Central memory CD8-positive, alpha-beta T cell (primary cell): ENCODE measurements at regions not wholly inside any gene's neighbourhood (a gene's known extent, or its start where the extent isn't known, plus 50 kb on each side); places are given as distances from the start of the nearest gene placed in this dataset.

ENCODE experiments used
- ATAC-seq: fragments of 150-1000 bp; cut with Tn5 transposase; replicated peaks from 2 replicates; pipeline ENCODE4 v1.10.0; 2022; ENCODE audit warnings: mild to moderate bottlenecking, moderate FRiP score, moderate number of reproducible peaks; ENCODE audit not compliant: poor library complexity, severe bottlenecking; ENCODE audit errors: extremely low read depth
- DNase-seq, 2 donors: peaks; one replicate each; pipeline ENCODE4 v3.0.0; 2021; ENCODE audit warnings: low spot score in 2 of 2
- H3K27ac Mint-ChIP-seq: one replicate; pipeline ENCODE4 v1.8.0; 2022; ENCODE audit warnings: low read depth, mild to moderate bottlenecking, moderate library complexity, mixed read lengths
- H3K27me3 Mint-ChIP-seq: one replicate; pipeline ENCODE4 v1.8.0; 2022; ENCODE audit warnings: mixed read lengths
- H3K36me3 Mint-ChIP-seq: one replicate; pipeline ENCODE4 v1.8.0; 2022; ENCODE audit warnings: mild to moderate bottlenecking, moderate library complexity, mixed read lengths; ENCODE audit not compliant: insufficient read depth
- H3K4me1 Mint-ChIP-seq: one replicate; pipeline ENCODE4 v1.8.0; 2022; ENCODE audit warnings: mixed read lengths
- H3K4me3 Mint-ChIP-seq: one replicate; pipeline ENCODE4 v1.8.0; 2022; ENCODE audit warnings: mild to moderate bottlenecking, moderate library complexity, mixed read lengths
- H3K9me3 Mint-ChIP-seq: one replicate; pipeline ENCODE4 v1.8.0; 2022; ENCODE audit warnings: mixed read lengths

DNA sequence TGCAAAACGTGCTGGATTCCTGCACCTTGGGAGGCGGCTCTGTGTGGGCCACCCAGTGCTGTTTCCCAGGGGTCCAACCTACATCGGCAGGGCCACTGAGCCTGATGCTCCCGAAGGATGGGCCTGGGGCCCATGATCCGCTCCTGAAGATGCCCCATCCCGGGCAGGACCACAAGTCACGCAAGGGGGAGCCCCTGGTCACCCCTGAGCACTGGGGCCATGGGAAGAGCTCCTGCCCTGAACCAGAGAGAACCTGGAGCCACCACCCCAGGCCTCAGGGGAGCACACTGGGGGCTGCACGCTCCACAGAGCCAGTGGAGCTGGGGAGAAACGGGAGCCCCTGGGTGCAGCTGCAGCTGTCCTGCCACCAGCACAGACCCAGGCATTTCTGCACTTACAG lies 124.6 kb upstream of the SFSWAP start:
- Mint-ChIP-seq H3K36me3 (no peaks in the 10 kb centered on the region), H3K27me3 (peaks cover 25% of the 10 kb centered on the region), H3K4me3 (no peak overlapping the region), H3K27ac (no peak overlapping the region), H3K4me1 (no peaks in the 10 kb centered on the region), H3K9me3 (no peaks in the 10 kb centered on the region)
- ATAC-seq (no peak), DNase-seq (no peak)

DNA sequence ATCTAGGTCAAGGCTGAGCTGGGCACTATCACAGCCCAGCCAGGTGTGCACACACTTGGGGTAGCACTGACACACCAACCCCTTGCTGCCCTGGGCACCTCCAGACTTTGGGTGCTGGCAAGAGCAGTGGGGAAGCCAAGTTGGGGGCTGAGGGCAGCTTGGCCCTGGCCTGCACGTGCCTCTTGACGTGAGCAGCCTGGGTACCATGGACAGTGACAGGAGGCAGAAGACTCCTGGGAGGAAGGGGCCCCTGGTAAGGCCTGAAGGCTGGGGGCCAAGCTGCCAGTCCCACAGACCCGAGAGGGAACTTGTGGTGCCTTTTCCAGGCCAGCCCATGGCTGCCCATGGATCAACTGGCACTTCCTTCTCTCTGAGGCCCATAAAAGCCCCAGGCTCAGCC lies 124.1 kb upstream of the SFSWAP start:
- Mint-ChIP-seq H3K4me3 (no peak overlapping the region), H3K9me3 (no peaks in the 10 kb centered on the region), H3K27me3 (peaks cover 25% of the 10 kb centered on the region), H3K4me1 (no peaks in the 10 kb centered on the region), H3K36me3 (no peaks in the 10 kb centered on the region), H3K27ac (no peak overlapping the region)
- no peak for ATAC-seq
- no peak for DNase-seq

DNA sequence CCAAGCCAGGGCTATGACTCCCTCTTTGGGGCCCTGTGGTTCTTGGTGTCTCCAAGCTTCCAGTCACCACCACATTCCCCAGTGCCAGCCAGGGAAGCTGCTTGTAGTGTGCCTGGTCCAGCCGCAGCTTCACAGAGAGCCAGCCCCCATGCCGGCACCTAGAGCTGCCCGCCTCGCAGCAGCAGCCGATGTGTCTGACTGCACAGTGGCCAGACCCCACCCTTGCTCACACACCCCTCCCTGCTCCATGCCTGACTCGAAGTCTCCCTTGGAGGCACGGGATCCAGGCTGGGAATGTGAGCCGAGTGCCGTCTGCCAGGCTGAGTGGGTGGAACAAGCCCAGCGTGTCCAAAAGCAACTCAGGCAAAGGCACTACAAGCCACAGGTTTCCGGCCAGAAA lies 123.3 kb upstream of the SFSWAP start:
- no peaks in the 10 kb centered on the region for H3K36me3 Mint-ChIP-seq
- peaks cover 25% of the 10 kb centered on the region for H3K27me3 Mint-ChIP-seq
- H3K4me1 Mint-ChIP-seq = peaks cover 3% of the 10 kb centered on the region
- ATAC-seq (no peak), DNase-seq (no peak)
- no peak overlapping the region for H3K27ac Mint-ChIP-seq
- H3K9me3 Mint-ChIP-seq = no peaks in the 10 kb centered on the region
- H3K4me3 Mint-ChIP-seq = no peak overlapping the region

GRCh38 chr12:131589221-131589897 lies 121.5 kb upstream of the SFSWAP start:
- peaks cover 11% of the 10 kb centered on the region for H3K27me3 Mint-ChIP-seq
- DNase-seq = no peak
- H3K36me3 Mint-ChIP-seq = no peaks in the 10 kb centered on the region
- H3K27ac Mint-ChIP-seq = no peak overlapping the region
- H3K4me3 Mint-ChIP-seq = no peak overlapping the region
- H3K4me1 Mint-ChIP-seq = peaks cover 12% of the 10 kb centered on the region
- no peaks in the 10 kb centered on the region for H3K9me3 Mint-ChIP-seq
- no peak for ATAC-seq

- H3K4me3 Mint-ChIP-seq = no peak overlapping the region
Observed at GRCh38 chr12:131589966-131590365, 120.9 kb upstream of the SFSWAP start.

GRCh38 chr12:131591136-131591535 lies 119.8 kb upstream of the SFSWAP start:
- Mint-ChIP-seq H3K27me3 (no peaks in the 10 kb centered on the region), H3K4me3 (no peak overlapping the region), H3K27ac (no peak overlapping the region), H3K9me3 (no peaks in the 10 kb centered on the region), H3K4me1 (peaks cover 12% of the 10 kb centered on the region), H3K36me3 (no peaks in the 10 kb centered on the region)
- DNase-seq (no peak), ATAC-seq (no peak)

More at GRCh38 chr12:131589966-131590365, 120.9 kb upstream of the SFSWAP start:
- H3K9me3 Mint-ChIP-seq = no peaks in the 10 kb centered on the region
- H3K4me1 Mint-ChIP-seq = peaks cover 12% of the 10 kb centered on the region
- H3K36me3 Mint-ChIP-seq = no peaks in the 10 kb centered on the region
- DNase-seq (no peak), ATAC-seq (no peak)
- H3K27me3 Mint-ChIP-seq = peaks cover 5% of the 10 kb centered on the region
- no peak overlapping the region for H3K27ac Mint-ChIP-seq

DNA sequence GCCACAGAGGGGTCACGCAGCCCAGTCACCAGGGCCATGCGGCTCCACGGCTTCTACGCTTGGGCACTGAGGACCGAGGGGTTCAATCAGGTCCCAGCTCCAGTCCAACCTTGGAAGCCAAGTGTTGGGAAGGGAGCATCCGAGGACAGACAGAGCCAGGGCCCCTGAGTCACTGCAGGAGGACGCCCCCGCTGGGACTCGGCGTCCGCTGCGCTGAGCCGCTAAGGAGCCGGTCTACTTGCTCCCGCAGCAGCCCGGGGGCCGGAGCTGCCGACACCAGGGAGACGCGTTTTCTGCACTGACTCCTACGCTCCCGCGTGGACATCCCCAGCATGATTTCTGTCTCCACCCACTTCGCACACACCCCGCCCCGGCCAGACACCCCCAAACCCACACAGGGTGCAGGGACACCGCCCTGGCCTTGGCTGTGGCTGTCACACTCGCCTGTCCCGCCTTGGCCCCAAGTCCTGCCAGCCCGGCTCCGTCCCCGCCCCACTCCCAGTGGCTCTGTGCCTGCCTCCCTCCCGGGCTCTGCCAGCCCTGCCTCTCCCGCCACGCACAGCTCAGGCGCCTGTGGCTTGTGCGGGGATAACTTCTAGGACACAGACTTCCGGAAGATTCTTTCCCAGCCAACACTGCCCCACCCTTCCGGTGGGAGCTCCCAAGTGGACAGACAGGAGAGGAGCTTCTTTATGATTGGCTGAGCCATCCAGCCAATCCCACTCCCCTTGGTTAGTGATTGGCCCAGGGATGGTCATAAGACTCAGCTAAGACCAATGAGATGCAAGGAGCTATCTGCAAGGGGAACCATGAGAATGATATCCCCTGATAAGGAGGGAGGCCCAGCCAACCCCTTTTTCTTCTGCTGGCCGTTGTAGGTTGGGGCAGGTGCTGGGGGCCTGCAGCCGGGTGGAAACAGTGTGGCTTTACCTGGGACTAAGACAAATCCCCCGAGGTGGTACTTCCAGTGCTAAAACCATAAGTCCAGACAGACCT lies 118.9 kb upstream of the SFSWAP start:
- H3K4me3 Mint-ChIP-seq = no peak overlapping the region
- no peak for DNase-seq
- H3K36me3 Mint-ChIP-seq = peaks cover 2% of the 10 kb centered on the region
- ATAC-seq = no peak
- no peaks in the 10 kb centered on the region for H3K27me3 Mint-ChIP-seq
- no peaks in the 10 kb centered on the region for H3K9me3 Mint-ChIP-seq
- peaks cover 12% of the 10 kb centered on the region for H3K4me1 Mint-ChIP-seq
- no peak overlapping the region for H3K27ac Mint-ChIP-seq

DNA sequence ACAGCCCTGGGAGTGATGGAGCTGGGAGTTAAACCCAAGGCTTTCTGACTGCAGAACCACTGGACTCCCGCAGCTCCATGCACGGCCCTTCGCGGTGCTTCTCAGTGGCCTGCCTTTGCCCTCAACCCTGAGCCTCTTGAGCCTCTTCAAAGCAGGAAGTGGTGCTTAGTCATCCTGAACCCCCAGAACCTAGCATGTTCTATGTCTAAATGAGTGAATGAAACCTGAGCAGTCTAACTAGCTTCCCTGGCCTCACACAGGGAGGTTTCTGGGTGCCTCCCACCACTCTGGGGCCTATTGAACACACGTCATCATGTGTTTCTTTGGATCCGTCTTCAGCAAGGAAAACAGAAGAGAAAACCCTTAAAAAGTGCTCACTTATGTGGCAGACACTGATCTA lies 117.9 kb upstream of the SFSWAP start:
- H3K4me1 Mint-ChIP-seq = peaks cover 12% of the 10 kb centered on the region
- ATAC-seq (no peak), DNase-seq (no peak)
- H3K9me3 Mint-ChIP-seq = no peaks in the 10 kb centered on the region
- no peak overlapping the region for H3K27ac Mint-ChIP-seq
- no peak overlapping the region for H3K4me3 Mint-ChIP-seq
- no peaks in the 10 kb centered on the region for H3K27me3 Mint-ChIP-seq
- H3K36me3 Mint-ChIP-seq = peaks cover 2% of the 10 kb centered on the region

- no peak for ATAC-seq
- no peak overlapping the region for H3K27ac Mint-ChIP-seq
- no peaks in the 10 kb centered on the region for H3K27me3 Mint-ChIP-seq
- H3K9me3 Mint-ChIP-seq = no peaks in the 10 kb centered on the region
- DNase-seq = no peak
- peaks cover 2% of the 10 kb centered on the region for H3K36me3 Mint-ChIP-seq
- no peak overlapping the region for H3K4me3 Mint-ChIP-seq
- peaks cover 12% of the 10 kb centered on the region for H3K4me1 Mint-ChIP-seq
Observed at GRCh38 chr12:131593406-131593805, 117.5 kb upstream of the SFSWAP start.

- Mint-ChIP-seq H3K27ac (no peak overlapping the region), H3K4me1 (peaks cover 31% of the 10 kb centered on the region), H3K9me3 (no peaks in the 10 kb centered on the region), H3K27me3 (no peaks in the 10 kb centered on the region), H3K36me3 (peaks cover 2% of the 10 kb centered on the region), H3K4me3 (no peak overlapping the region)
- ATAC-seq = no peak
- DNase-seq = no peak
Observed at GRCh38 chr12:131596115-131596514, 114.8 kb upstream of the SFSWAP start.

DNA sequence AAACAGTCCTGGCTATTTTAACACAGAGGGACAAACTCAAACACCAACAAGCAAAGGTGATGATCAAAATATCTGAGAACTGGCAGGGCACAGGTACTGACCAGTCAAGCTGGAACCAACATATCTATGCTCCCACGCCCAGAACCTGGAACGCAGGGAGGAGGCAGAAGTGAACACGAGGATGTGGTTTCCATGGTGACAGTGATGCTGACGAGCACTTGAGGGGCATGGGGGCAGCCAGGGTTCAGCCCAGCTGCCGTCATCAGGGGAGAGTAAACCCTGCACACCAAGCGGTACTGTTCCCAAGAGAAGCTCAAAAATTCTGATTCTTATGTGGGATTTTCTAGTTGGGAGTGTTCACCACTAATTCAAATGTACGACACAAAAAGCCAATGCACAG lies 113.6 kb upstream of the SFSWAP start:
- DNase-seq (no peak), ATAC-seq (no peak)
- Mint-ChIP-seq H3K4me1 (peaks cover 32% of the 10 kb centered on the region), H3K4me3 (no peak overlapping the region), H3K36me3 (peaks cover 2% of the 10 kb centered on the region), H3K9me3 (no peaks in the 10 kb centered on the region), H3K27me3 (no peaks in the 10 kb centered on the region), H3K27ac (no peak overlapping the region)

- DNase-seq (no peak), ATAC-seq (no peak)
- no peaks in the 10 kb centered on the region for H3K27me3 Mint-ChIP-seq
- no peaks in the 10 kb centered on the region for H3K9me3 Mint-ChIP-seq
- peaks cover 2% of the 10 kb centered on the region for H3K36me3 Mint-ChIP-seq
- peaks cover 33% of the 10 kb centered on the region for H3K4me1 Mint-ChIP-seq
- H3K4me3 Mint-ChIP-seq = no peak overlapping the region
- no peak overlapping the region for H3K27ac Mint-ChIP-seq
Observed at GRCh38 chr12:131598717-131599116, 112.2 kb upstream of the SFSWAP start.
